Germinal center (tissue), 1 donor: ENCODE measurements at regions not wholly inside any gene's neighbourhood (a gene's known extent, or its start where the extent isn't known, plus 50 kb on each side); places are given as distances from the start of the nearest gene placed in this dataset.
A peak's percentile ranks its signal among the peaks of the same experiment; 100 is the strongest.
"Not testable (repeated sequence)": the region's sequence is repeated elsewhere in the genome, so short reads cannot be mapped to it uniquely, and the experiment has no call there.

Source experiments
- DNase-seq: peaks from one replicate; pipeline ENCODE4 v3.0.0; 2012; ENCODE audit warnings: mixed read lengths, low spot score

DNA sequence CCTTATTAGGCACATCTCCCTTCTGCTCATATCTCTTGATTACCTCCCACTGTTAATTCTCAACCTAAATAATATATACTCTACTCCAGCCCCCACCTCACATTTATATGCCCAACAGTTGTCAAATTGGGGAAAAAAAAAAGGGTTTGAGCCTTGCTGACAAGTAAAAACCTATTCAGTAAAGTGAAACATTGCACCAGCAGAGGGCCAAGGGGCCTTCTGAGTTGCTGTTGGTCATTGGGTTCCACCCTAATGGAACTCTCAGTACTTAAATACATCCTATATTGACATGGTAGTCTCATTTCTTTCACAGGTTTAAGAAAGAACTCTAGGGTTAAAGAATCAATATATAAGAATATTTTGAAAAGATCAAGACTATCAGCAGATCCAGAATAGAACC lies 362.2 kb downstream of the SMARCA1 start:
- DNase-seq = no peak

DNA sequence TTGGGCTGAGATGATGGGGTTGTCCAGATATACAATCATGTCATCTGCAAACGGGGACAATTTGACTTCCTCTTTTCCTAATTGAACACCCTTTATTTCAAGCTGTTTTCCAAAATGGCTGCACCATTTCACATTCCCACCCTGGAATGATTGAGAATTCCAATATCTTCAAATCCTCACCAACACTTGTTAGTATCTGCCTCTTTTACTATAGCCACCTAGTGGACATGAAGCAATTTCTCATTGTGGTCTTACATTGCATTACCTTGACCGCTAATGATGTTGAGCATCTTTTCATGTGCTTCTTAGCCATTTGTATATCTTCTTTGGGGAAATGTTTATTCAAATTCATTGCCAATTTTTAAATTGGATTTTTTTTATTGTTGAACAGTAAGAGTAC lies 364.8 kb downstream of the SMARCA1 start:
- no peak for DNase-seq

DNA sequence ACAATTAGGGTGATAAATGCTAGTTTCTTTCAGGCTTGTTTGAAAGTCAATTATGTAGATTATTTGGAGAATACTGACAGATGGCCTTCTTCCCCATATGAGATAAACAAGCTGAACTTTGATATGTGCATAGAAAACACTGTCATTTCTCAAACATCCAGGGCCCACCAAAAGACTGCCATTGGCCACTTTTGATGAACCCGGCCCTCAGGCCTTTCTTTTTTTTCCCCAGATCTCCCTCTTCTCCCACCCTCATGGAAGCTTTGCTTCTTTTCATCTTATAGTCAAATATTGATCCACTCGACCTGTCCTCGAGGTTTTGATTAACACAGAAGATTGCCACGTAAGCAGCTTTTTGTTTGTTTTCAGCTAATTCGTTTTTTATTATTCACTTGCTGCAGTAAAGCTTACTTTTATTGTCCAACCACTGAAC lies 377.4 kb downstream of the SMARCA1 start:
- no peak for DNase-seq

DNA sequence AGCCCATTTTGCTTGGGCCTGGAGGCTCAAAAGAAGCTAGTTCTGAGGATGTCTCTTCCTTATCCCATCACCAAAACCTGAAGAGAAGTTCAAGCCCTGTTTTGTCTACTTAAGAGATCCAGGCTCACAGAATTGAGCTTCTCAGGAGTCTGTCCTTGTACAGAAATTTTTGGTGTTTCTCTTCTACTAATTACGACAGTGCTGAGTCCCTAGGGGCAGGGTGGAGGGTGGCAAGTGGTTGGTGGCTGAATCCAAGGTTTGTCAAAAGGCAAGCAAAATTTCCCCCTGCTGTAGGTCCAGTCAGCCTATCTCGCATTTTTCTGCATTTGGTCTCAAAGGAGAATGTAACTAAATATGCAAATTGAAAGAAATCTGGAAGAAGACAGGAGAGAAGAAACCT lies 377.9 kb downstream of the SMARCA1 start:
- DNase-seq = no peak

DNA sequence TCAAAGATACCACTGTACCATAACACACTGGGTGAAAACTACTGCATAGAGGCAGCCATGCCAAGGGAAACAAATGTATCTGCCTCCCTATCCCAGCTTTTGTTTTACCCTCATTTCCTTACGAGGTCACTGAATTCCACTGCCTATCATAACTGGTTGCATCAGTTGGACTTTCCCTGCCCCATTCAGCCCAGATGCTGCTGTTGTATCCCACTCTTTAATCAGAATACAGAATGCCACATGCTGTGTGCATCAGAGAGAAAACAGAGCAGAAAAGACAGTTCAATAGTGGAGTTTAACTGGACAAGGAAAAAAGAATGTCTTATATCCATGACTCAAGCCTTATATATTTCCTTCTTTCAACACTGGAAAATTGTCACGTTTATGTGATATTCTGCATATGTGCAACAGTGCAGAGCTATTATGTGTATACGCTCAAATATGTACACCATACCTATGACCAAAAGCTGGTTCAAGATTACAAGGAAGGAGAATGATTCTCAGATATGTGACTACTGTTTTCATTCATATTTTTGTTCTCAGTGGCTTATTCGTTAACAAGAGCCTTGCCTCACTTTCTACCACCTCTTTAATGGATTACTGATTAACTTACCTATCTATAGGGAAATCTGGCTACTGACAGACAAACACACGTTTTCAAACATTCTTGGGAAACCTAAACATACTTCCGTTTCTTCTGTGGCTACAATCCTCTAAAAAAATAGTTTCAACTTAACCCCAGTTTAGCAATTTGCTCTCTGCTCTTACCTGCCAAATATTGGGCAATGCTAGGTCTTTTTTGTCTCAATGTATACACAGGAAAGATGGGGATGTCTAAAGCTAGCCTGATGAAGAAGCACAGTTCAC lies 378.9 kb downstream of the SMARCA1 start:
- DNase-seq = no peak

DNA sequence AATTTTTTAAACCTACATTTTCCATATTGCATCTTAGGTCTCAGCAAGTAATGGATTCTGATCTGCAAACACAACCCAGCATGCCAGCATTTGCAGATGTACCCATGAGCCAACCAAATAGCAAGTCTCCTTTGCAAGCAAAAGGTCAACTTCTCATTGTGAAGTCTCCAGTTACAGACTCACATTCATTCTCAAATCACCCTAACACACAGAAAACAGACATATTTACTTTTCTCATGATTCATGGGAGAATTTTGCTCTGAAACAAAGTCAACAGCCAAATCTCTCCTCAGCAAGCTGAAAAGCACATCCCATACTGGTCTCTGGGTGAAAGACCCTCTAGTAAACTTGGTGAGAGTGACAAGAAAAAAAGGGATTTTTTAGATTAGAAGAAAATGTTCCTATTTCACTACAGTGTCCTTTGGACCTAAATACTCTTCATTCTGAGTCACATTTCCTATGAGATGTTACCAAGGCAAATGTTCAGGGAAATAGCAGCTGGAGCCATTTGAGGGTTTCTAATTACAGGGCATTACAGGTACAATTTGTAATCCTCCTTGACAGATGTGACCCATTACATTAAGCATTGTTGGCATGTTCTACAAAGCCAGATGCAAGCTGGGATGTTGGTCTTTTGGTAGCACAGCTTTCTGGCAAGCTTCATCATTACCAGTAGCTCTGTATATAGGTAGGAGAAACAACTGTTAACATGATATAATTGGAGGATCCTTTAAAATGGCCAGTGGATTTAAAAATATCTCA lies 383.3 kb downstream of the SMARCA1 start:
- no peak for DNase-seq

DNA sequence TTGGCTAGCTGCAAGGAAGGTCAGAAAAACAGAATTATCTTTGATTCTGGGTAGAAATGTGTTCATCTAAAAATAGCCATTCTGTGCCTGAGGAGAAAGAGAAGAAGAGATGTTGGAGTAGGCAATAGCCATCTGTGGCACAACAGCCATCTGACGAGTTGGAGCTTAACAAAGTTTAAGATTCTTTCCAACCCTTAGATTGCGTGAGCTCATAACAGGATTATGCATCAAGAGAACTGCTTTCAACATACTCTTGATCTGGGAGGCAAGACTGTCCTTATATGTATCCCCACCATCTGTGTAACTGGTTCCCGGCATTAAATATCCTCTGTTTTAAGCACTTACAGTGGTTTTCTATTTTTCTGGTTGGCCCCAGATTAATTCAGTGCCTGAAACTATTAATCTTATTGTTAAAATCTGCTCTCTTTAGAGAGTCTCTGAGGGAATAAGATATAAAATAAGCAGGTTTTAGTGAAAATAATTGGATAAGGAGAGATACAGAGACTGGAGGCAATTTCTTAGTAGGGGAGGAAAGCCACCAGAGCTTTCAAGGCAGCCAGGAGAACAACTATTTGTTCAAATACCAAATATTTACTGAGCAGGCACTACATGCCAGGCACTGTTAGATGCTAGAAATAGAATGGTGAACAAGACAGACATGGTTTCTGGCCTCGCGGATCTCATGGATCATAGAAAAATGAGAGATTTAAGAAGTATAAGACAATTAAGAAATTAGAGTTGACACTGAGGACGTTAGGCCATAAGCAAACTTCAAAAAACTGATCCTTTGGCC lies 398.0 kb downstream of the SMARCA1 start:
- DNase-seq = no peak

DNA sequence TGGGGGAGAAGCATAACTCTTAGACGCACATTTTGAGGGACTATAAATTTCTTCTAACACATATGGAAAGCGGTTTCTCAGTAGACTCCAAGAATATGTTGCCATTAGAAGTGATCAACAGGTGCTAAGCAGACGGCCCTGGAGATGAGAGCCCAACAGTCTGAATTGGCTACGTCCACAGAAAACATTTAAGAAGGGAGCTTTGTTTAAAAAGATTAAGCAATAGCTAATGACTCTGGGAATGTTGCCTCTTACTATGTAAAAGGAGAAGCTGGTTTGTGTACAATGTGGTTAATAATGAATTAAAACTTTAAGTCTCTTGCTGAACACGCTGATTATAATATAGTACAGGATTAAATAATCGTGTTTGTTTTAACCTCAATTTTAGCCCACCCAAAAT lies 399.5 kb downstream of the SMARCA1 start:
- DNase-seq = no peak

DNA sequence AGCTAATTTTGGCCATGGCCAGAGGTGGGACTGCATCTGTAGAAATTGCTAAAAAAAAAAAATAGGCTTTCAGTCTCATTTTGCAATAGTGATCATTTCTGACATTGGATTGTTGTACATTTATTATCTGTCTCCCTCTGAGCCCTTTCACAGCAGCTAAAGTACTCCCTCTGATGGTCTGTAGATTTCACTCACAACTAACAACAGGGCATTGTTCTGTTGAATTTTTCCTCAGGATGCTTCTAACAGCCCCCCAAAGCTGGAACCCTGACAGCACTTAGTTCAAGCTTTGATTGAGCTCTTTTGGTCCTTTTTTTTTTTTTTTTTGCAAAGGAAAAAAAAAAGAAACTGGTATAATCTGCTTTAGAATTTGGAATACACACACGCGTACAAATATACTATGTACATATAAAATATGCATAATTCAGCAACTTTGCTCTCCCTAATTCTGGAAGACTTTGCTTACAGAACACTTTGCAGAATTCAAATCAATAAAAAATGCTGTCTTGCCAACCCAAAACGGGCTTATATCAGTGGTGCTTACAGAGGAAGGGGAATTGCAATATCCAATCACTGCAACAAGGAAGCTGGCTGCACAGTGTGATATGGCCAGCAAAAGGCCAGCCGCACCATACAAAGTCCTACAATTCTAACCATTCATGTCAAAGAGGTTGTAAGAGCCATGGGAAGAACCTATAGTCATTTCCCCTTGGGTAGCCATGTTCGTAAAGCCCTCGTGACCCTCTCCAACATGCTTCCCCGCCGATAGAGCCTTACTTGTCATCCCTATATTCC lies 406.4 kb downstream of the SMARCA1 start:
- DNase-seq = no peak

DNA sequence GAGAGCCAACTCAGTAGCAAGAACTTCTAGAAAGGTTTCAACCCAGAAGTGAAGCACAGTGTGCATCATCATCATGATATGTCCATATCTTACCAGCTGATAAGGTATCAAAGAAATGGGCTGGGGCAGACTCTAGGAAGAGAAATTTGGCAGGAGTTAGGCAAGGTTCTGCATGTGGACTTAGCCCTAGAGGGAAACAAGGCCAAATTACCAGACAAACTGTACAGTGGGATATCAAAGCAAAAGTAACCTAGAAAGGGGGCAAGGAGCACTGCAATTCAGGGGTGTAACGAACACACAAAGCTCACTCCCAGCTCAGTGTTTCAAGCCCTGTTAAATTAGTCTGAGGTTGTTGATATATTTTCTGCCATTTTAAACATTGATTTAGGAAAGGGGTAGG lies 407.4 kb downstream of the SMARCA1 start:
- DNase-seq = no peak

DNA sequence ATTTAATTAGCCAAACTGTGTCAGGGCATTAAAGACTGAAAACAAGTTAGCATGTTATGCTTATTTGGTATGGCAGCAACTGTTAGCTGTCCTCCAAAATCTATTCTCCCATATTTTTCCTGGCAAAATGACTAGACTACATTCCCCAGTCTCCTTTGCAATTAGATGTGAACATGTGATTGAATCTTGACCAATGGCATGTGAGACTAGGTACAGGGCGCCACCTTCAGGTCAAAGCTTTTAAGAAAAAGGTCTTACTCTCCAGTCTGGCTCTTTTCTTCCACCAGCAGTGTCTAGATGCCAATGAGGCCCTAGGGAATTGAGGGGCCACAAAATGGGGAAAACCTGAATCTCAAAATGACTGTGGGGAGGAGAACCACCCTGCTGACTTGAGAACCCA lies 408.2 kb downstream of the SMARCA1 start:
- peak; percentile 2 for DNase-seq

DNA sequence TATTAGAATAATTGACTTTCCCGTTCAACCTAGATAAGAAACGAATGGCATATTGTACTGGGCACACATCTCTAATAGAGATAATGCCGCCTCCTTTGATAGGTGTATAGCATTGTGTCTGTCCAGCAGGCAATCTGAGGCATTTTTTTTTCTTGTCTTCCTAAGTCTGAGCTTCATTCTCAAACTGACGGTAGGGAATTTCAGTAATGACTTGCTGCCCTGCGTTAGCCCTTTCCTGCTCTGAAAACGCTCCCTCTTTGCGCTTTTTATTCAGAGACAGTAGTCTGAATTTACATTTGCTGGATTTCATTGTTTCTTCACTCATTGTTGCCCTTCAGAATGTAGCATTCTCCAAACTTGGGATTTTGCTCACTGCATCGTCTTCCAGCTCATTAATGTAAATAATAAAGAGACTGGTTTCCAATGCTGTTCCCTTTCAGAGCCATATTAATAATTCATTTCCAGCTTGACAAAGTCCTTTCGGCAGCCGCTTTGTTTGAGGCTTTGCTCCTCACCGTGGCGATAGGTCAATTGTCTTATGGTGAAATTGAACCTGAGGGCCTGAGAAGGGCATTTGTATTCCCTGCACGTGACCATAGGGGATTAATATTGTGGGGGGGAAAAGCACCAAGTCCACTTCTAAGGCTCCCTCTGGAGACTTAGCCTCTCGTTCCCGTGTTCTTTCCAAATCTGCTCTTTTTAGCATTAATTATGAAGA lies 412.1 kb downstream of the SMARCA1 start:
- DNase-seq = no peak

DNA sequence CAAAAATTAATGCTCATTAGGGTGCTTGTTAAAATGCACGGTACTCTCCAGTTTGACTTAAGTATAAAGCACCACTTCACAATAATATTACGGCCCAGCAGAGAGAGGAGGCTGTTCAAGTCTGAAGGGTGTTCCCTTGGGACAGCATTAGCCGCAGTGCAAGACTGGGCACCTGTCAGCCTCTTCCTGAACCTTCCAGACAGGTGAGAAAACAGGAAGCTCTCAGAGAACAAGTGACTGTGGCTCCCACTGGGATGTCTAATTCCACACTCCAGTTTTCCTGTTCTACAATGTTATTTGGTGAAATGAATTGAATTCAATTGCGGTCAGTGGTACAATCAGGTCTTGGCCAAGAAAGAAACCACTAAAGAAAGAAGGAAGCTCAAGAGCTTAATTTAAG lies 414.4 kb downstream of the SMARCA1 start:
- no peak for DNase-seq

DNA sequence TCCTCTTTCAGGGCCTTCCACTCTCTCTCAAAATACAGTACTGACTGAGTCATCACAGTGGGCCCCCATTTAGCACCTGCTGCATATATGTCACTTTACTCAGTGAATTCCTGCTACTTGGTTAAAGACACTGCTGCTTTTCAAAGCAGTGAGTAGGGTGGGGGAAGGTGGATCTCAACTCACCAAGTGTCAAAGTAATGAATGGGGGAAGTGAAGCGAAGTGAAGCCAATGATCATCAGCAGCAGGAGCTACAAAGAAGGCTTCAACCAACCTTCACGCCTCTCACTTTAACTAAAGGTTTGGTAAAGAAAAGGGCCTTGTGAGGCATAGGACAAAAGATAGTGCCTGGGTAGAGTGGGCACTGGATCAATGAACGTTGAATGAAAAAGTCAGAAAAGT lies 424.1 kb downstream of the SMARCA1 start:
- no peak for DNase-seq

DNA sequence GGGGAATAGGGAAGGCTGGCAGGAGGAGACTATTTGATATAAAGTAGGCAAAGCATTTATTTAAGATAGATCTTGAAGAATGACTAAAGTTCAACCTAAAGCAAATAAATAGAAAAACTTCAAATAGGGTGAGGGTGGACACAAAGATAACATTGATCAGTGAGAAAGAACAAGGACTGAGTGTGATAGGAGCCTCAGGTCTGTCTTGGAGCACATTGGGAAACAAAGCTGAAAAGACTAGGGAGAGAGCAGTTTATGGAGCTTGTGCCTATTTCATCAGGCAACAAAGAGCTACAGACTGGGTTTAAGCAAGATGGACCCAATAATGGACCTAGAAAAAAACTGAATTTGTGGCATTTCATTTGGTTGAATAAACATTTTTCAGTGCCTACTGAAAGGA lies 425.6 kb downstream of the SMARCA1 start:
- no peak for DNase-seq

DNA sequence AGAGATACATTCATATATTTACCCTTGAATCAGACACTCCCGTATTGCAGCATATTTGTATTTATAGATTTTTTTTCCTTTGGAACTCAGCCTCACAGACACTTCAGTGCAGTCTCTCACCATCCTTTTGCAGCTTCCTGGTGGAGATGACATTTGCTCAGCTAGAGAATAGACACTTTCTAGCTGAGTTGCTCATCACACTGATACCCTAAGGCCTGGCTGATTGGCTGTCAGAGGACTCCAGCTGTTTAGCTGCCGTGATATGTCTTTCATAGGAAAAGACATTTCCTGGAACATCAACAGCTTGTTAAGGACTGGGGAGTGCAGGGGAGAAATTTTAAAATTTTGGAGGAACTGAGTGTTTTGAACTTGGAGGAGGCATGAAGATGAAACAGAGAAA lies 429.6 kb downstream of the SMARCA1 start:
- no peak for DNase-seq

DNA sequence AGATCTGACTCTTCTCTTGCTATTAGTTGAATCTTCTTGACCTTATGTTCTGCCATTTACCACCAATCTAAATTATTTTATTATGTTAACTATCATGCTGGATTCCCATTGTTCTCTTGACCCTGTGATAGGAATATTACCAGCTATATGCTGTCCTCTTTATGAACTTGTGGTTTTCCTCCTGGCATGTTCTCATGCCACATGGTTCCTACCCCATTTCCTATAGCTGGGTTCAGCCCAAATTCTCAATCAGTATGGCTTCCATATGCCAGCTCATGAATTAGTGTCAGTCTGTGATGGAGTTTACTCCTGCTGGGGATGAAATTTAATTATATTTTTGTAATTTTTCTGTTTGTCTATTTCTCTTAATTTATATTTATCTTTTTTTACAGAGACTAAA lies 430.5 kb downstream of the SMARCA1 start:
- DNase-seq = no peak

DNA sequence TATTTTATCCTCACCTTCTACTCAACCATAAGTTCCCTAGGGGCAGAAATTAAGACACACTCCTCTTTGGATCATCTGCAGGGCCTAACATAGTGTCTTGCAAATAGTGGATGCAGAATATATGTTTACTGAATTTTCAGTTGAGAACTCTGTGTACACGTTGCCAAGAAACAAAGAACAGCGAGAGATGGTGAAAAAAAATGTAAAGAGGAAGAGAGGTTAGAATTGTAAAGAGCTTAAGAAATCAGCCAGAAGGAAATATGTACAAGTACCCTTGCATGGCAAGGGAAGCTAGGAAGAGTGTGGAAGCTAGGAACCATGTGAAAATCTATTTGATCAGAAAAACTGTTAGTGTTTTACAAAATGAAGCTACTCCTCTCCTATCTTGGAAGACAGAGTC lies 431.0 kb downstream of the SMARCA1 start:
- DNase-seq = no peak

DNA sequence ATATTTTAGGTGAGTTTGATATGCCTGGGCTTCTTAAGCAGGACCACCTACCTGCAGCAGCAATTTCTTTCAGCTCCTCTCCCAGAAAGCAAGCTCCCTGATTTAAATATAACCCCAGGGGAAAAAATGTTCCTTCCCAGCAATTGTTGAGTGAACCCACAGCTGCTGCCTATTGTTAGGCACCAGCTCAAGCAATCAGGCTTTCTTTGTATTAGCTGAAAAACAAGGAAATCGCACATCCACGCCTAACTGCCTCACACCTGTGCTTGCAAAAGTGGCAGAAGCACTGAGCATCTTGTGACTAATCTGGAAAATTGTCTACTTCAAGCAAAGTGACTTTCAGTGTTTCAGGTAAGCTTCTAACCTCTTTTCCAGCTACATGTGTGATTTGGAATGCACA lies 432.2 kb downstream of the SMARCA1 start:
- DNase-seq = no peak

DNA sequence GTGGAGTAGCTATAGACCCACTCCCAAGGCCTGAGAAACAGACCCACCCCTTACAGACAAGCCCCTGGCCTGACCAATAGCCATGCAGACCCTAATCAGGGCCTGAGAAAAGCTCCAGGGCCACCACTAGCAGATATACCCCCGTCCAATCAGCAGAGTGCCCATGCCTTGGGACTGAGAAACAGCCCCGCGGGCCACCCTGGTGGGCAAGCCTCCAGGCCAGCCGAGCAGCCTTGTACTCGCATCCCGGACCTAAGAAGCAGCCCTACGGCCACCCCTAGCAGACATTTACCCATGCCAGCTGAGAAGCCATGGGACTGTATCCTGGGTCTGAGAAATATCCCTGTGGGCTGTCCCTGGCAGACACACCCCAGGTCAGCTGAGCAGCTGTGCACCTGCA lies 436.5 kb downstream of the SMARCA1 start:
- DNase-seq = no peak

DNA sequence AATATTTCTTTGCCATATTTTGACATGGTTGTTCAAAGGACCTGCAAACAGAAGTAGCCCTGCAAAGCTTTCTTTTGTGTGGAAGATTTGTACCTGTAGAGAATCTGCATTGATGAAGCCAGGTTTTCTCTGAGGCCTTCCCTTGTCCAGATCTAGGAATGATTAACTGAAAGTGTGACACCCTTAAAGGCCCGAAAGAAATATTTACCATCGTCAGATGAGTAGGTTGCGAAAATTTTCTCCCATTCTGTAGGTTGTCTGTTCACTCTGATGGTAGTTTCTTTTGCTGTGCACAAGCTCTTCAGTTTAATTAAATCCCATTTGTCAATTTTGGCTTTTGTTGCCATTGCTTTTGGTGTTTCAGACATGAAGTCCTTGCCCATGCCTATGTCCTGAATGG lies 439.0 kb downstream of the SMARCA1 start:
- DNase-seq = not testable (repeated sequence)
